ENCODE measurements at regions not wholly inside any gene's neighbourhood (a gene's known extent, or its start where the extent isn't known, plus 50 kb on each side); places are given as distances from the start of the nearest gene placed in this dataset.

GRCh38 chr6:81495999-81496398, 256.5 kb downstream of the TENT5A start:
- WGBS, result 81% methylated on average over 1 of the region's 1 CpG
- Histone ChIP-seq H3K27ac (replicated peaks in 1 of 4) (no peak overlapping the region), H3K36me3 (no peaks in the 10 kb centered on the region), H3K4me1 (no peaks in the 10 kb centered on the region), H3K27me3 (no peaks in the 10 kb centered on the region), H3K4me3 (no peak overlapping the region), H3K9me3 (no peaks in the 10 kb centered on the region)
- no peak for DNase-seq (ENCODE audit: extremely low spot score)
- intact Hi-C loops (cut with DNase I), result no loop called here
- TF ChIP-seq, protein P1, sequence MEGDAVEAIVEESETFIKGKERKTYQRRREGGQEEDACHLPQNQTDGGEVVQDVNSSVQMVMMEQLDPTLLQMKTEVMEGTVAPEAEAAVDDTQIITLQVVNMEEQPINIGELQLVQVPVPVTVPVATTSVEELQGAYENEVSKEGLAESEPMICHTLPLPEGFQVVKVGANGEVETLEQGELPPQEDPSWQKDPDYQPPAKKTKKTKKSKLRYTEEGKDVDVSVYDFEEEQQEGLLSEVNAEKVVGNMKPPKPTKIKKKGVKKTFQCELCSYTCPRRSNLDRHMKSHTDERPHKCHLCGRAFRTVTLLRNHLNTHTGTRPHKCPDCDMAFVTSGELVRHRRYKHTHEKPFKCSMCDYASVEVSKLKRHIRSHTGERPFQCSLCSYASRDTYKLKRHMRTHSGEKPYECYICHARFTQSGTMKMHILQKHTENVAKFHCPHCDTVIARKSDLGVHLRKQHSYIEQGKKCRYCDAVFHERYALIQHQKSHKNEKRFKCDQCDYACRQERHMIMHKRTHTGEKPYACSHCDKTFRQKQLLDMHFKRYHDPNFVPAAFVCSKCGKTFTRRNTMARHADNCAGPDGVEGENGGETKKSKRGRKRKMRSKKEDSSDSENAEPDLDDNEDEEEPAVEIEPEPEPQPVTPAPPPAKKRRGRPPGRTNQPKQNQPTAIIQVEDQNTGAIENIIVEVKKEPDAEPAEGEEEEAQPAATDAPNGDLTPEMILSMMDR (IDR thresholded peaks at IDR 0.05), result no peak
- TF ChIP-seq EP300 (IDR thresholded peaks at IDR 0.05), result no peak
- no peak for TF ChIP-seq POLR2A (IDR thresholded peaks at IDR 0.05; ENCODE audit: low read depth)
- no peak for TF ChIP-seq POLR2AphosphoS5 (IDR thresholded peaks at IDR 0.05)

DNA sequence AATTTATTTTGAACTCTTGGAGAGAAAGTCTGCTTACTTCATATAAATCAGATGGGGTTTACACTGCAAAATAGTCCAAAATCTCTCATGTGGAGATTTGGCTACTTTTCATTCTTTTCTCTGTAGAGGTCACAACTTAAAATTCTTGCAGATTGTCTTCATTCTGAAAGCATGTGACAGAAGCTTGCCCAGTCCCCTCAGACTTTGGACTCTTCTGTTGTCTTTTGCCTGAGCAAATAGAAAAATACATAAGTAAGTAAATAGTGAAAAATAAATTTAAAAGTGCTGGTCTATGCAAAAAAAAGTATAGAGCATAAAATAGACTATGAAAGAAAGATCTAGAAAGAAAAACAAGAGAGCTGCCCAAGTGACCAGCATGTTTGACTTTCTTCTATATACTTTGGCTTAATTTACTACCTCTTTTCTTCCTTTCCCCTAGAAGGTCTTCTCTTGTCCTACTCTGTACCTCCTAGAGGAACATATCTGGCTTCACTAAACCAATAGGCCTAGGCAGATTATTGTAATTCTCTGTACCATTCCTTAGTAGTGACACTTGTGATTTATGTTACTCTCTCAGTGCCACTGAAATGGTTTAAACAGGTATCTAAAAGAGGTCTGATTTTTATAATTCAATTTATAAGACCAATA, 260.9 kb downstream of the TENT5A start:
- intact Hi-C loops (cut with DNase I), result no loop called here
- Histone ChIP-seq H3K4me3 (no peak overlapping the region), H3K4me1 (no peaks in the 10 kb centered on the region), H3K27ac (replicated peaks in 1 of 4) (no peak overlapping the region), H3K36me3 (no peaks in the 10 kb centered on the region), H3K27me3 (no peaks in the 10 kb centered on the region), H3K9me3 (no peaks in the 10 kb centered on the region)
- TF ChIP-seq, protein P1 (IDR thresholded peaks at IDR 0.05), result no peak
- no peak for TF ChIP-seq POLR2A (IDR thresholded peaks at IDR 0.05; ENCODE audit: low read depth)
- TF ChIP-seq EP300 (IDR thresholded peaks at IDR 0.05), result no peak
- TF ChIP-seq POLR2AphosphoS5 (IDR thresholded peaks at IDR 0.05), result no peak
- DNase-seq (ENCODE audit: extremely low spot score), result no peak

GRCh38 chr6:81487489-81487888, 265.0 kb downstream of the TENT5A start:
- intact Hi-C loops (cut with DNase I), result no loop called here
- H3K4me1 ChIP-seq, result no peaks in the 10 kb centered on the region
- 64% methylated on average over 1 of the region's 1 CpG for WGBS
- TF ChIP-seq EP300 (IDR thresholded peaks at IDR 0.05), result no peak
- no peak for TF ChIP-seq POLR2AphosphoS5 (IDR thresholded peaks at IDR 0.05)
- no peak for TF ChIP-seq POLR2A (IDR thresholded peaks at IDR 0.05; ENCODE audit: low read depth)
- TF ChIP-seq, protein P1 (IDR thresholded peaks at IDR 0.05), result no peak
- no peak for DNase-seq (ENCODE audit: extremely low spot score)
- no peaks in the 10 kb centered on the region for H3K36me3 ChIP-seq
- peak overlapping the region in 1 of 4 donors; percentile 1 for H3K4me3 ChIP-seq
- no peaks in the 10 kb centered on the region for H3K9me3 ChIP-seq
- no peaks in the 10 kb centered on the region for H3K27me3 ChIP-seq
- H3K27ac ChIP-seq (replicated peaks in 1 of 4), result no peak overlapping the region

DNA sequence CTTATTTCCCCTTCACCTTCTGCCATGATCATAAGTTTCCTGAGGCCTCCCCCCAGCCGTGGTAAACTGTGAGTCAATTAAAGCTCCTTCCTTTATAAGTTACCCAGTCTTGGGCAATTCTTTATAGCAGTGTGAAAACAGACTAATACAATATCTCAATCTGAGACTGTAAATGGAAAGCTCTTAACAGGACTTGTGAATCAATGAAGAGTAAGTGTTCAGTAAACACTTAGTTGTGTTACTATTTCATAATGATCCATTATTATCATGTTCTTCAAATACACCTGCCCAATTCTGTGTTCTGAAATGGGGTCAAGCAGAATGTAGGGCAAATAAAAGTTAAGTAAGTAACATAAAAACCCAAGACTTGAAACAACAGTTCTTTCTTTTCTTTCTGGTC, 266.2 kb downstream of the TENT5A start:
- TF ChIP-seq, protein P1 (IDR thresholded peaks at IDR 0.05), result no peak
- no peak for TF ChIP-seq POLR2AphosphoS5 (IDR thresholded peaks at IDR 0.05)
- TF ChIP-seq POLR2A (IDR thresholded peaks at IDR 0.05; ENCODE audit: low read depth), result no peak
- TF ChIP-seq EP300 (IDR thresholded peaks at IDR 0.05), result no peak
- DNase-seq (ENCODE audit: extremely low spot score), result no peak
- no peaks in the 10 kb centered on the region for H3K36me3 ChIP-seq
- H3K4me3 ChIP-seq, result no peak overlapping the region
- H3K9me3 ChIP-seq, result no peaks in the 10 kb centered on the region
- H3K27ac ChIP-seq (replicated peaks in 1 of 4), result no peak overlapping the region
- 68% methylated on average over 1 of the region's 1 CpG for WGBS
- intact Hi-C loops (cut with DNase I), result no loop called here
- no peaks in the 10 kb centered on the region for H3K27me3 ChIP-seq
- no peaks in the 10 kb centered on the region for H3K4me1 ChIP-seq

DNA sequence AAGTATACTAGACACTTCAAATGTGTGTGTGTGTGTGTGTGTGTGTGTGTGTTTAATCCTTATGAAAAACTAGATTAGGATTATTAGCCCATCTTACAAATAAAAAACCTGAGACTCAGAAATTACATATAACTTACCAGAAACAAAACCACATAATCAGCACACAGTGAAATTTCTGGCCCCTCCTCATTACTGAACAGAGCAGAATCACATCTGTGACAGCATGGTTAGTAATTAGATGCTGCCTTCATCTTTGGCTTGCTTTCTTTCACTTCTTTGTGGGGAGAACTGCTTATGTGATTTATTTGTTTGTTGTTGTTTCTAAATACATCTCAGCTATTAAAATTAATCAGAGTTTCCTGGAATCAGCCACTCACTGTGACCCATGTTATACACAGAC, 267.1 kb downstream of the TENT5A start:
- no peak for DNase-seq (ENCODE audit: extremely low spot score)
- TF ChIP-seq, protein P1 (IDR thresholded peaks at IDR 0.05), result no peak
- TF ChIP-seq EP300 (IDR thresholded peaks at IDR 0.05) (no peak), POLR2A (IDR thresholded peaks at IDR 0.05; ENCODE audit: low read depth) (no peak), POLR2AphosphoS5 (IDR thresholded peaks at IDR 0.05) (no peak)
- intact Hi-C loops (cut with DNase I), result no loop called here
- Histone ChIP-seq H3K27ac (replicated peaks in 1 of 4) (no peak overlapping the region), H3K36me3 (no peaks in the 10 kb centered on the region), H3K4me1 (no peaks in the 10 kb centered on the region), H3K9me3 (no peaks in the 10 kb centered on the region), H3K4me3 (no peak overlapping the region), H3K27me3 (no peaks in the 10 kb centered on the region)

All from esophagus muscularis mucosa (tissue), 4 donors.